ENCODE measurements at regions not wholly inside any gene's neighbourhood (a gene's known extent, or its start where the extent isn't known, plus 50 kb on each side); places are given as distances from the start of the nearest gene placed in this dataset.

GRCh38 chr4:53929955-53930798 is 134.2 kb downstream of the CHIC2 start:
- peak; percentile 63 for DNase-seq (ENCODE audit: low read depth)
- no peak overlapping the region for H3K4me3 ChIP-seq (ENCODE audit: low read depth, low read length)
- TF ChIP-seq, protein P1, sequence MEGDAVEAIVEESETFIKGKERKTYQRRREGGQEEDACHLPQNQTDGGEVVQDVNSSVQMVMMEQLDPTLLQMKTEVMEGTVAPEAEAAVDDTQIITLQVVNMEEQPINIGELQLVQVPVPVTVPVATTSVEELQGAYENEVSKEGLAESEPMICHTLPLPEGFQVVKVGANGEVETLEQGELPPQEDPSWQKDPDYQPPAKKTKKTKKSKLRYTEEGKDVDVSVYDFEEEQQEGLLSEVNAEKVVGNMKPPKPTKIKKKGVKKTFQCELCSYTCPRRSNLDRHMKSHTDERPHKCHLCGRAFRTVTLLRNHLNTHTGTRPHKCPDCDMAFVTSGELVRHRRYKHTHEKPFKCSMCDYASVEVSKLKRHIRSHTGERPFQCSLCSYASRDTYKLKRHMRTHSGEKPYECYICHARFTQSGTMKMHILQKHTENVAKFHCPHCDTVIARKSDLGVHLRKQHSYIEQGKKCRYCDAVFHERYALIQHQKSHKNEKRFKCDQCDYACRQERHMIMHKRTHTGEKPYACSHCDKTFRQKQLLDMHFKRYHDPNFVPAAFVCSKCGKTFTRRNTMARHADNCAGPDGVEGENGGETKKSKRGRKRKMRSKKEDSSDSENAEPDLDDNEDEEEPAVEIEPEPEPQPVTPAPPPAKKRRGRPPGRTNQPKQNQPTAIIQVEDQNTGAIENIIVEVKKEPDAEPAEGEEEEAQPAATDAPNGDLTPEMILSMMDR (IDR thresholded peaks at IDR 0.05; ENCODE audit: insufficient read depth, low read depth, low read length, missing control alignments), result peak; percentile 65

- TF ChIP-seq, protein P1 (IDR thresholded peaks at IDR 0.05; ENCODE audit: insufficient read depth, low read depth, low read length, missing control alignments), result no peak
- H3K4me3 ChIP-seq (ENCODE audit: low read depth, low read length), result no peak overlapping the region
- DNase-seq (ENCODE audit: low read depth), result no peak
Observed at GRCh38 chr4:53929311-53929710, 135.1 kb downstream of the CHIC2 start.

DNA sequence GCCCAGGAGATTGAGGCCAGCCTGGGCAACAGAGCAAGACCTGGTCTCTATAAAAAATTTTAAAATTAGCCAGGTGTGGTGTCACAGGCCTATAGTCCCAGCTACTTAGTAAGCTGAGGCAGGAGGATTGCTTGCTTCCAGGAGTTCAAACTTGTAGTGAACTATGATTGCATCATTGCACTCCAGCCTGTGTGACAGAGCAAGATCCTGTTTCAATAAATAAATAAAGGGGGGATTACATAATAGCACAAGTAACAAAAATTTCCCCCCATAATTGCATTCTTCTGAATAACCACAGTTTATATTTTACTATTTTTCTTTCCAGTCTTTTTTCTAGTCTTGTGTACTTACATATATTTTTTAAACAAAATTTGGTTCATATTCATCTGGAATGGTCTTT is 135.6 kb downstream of the CHIC2 start:
- DNase-seq (ENCODE audit: low read depth), result no peak

GRCh38 chr4:53925050-53925605 is 139.3 kb downstream of the CHIC2 start:
- TF ChIP-seq, protein P1 (IDR thresholded peaks at IDR 0.05; ENCODE audit: insufficient read depth, low read depth, low read length, missing control alignments), result no peak
- no peak overlapping the region for H3K4me3 ChIP-seq (ENCODE audit: low read depth, low read length)
- DNase-seq (ENCODE audit: low read depth), result no peak

More for the DNA sequence above, 135.6 kb downstream of the CHIC2 start:
- TF ChIP-seq, protein P1 (IDR thresholded peaks at IDR 0.05; ENCODE audit: insufficient read depth, low read depth, low read length, missing control alignments), result no peak
- H3K4me3 ChIP-seq (ENCODE audit: low read depth, low read length), result no peak overlapping the region

GRCh38 chr4:53924333-53925049 is 139.9 kb downstream of the CHIC2 start:
- DNase-seq (ENCODE audit: low read depth), result no peak
- H3K4me3 ChIP-seq (ENCODE audit: low read depth, low read length), result no peak overlapping the region

DNA sequence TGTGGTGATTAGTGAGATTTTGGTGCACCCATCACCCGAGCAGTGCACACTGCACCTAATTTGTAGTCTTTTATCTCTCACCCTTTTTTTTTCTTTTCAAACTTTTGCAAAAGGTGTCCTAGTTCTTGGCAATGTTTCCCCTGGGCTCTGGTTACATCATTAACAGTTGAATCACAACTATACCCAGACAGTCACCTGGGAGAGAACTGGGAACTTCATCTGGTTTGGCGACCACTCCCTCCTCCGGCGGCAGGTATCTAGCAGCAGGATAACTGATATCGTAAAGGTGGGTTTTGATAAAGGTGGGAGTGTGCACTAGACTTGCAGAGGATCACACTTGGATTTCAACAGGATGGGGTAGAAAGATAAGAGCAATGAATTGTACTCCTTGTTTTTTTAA is 140.5 kb downstream of the CHIC2 start:
- no peak for DNase-seq (ENCODE audit: low read depth)
- TF ChIP-seq, protein P1 (IDR thresholded peaks at IDR 0.05; ENCODE audit: insufficient read depth, low read depth, low read length, missing control alignments), result no peak
- no peak overlapping the region for H3K4me3 ChIP-seq (ENCODE audit: low read depth, low read length)

More at GRCh38 chr4:53924333-53925049, 139.9 kb downstream of the CHIC2 start:
- TF ChIP-seq, protein P1 (IDR thresholded peaks at IDR 0.05; ENCODE audit: insufficient read depth, low read depth, low read length, missing control alignments), result no peak

All from GM12865 (cell line).